DOHH2 (cell line): ENCODE measurements at regions not wholly inside any gene's neighbourhood (a gene's known extent, or its start where the extent isn't known, plus 50 kb on each side); places are given as distances from the start of the nearest gene placed in this dataset.

Experiments
- EZH2phosphoT487 ChIP-seq: fragments of 200-600 bp; sonication (generic); IDR thresholded peaks from 2 replicates; pipeline ENCODE4 v1.6.1; 2017; ENCODE audit warnings: borderline replicate concordance, mild to moderate bottlenecking, antibody characterized with exemption, low read length, moderate library complexity, mixed read lengths
- TF ChIP-seq, protein P1 (sequence below): fragments of 200-600 bp; sonication (generic); IDR thresholded peaks from one replicate; pipeline ENCODE4 v1.5.1; 2014; ENCODE audit warnings: antibody characterized with exemption, mild to moderate bottlenecking, low read depth, low read length; ENCODE audit not compliant: poor library complexity, severe bottlenecking

DNA sequence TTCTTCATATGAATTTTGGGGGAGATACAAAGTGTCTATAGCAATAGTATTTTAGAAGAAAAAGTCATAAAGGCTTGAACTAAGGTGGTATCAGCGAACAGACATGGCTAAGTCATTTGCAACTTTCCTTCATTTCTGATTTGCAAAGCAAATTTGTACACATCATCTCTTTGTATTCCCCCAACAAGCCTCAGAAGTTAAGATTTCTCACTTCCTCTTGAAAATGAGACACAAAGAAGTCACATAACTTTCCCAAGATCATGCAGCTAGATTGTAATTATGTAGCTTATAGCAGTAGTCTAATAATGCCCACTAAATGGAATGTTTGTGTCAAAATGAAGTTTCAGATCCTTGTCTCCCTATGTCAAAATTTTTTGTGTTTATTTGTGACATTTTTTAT lies 709.8 kb upstream of the HS3ST1 start:
- TF ChIP-seq, protein P1, sequence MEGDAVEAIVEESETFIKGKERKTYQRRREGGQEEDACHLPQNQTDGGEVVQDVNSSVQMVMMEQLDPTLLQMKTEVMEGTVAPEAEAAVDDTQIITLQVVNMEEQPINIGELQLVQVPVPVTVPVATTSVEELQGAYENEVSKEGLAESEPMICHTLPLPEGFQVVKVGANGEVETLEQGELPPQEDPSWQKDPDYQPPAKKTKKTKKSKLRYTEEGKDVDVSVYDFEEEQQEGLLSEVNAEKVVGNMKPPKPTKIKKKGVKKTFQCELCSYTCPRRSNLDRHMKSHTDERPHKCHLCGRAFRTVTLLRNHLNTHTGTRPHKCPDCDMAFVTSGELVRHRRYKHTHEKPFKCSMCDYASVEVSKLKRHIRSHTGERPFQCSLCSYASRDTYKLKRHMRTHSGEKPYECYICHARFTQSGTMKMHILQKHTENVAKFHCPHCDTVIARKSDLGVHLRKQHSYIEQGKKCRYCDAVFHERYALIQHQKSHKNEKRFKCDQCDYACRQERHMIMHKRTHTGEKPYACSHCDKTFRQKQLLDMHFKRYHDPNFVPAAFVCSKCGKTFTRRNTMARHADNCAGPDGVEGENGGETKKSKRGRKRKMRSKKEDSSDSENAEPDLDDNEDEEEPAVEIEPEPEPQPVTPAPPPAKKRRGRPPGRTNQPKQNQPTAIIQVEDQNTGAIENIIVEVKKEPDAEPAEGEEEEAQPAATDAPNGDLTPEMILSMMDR, result no peak
- no peak for TF ChIP-seq EZH2phosphoT487
